AML-193 (cell line): ENCODE measurements at regions not wholly inside any gene's neighbourhood (a gene's known extent, or its start where the extent isn't known, plus 50 kb on each side); places are given as distances from the start of the nearest gene placed in this dataset.

Experiments
- DNase-seq, 2 experiments: peaks; one replicate each; lab custom pipeline; 2025; lab: John Stamatoyannopoulos, UW

DNA sequence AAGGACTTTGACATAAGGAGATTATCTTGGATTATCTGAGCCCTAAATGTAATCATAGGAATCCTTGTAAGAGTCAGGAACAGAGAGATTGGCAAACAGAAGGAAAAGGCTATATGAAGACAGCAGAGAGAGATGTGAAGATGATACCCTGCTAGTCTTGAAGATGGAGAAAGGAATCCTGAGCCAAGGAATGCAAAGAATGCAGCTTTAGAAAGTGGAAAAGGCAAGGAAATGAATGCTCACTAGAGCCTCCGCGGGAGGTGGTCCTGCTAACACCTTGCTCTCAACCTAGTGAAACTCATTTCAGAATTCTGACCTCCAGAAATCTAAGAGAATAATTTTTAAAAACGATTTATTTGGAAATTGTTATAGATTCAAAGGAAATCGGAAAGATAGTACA is 117.1 kb downstream of the TBXT start:
- DNase-seq: no peak

- no peak for DNase-seq
Measured at GRCh38 chr6:166046982-166047381, 120.7 kb downstream of the TBXT start.

DNA sequence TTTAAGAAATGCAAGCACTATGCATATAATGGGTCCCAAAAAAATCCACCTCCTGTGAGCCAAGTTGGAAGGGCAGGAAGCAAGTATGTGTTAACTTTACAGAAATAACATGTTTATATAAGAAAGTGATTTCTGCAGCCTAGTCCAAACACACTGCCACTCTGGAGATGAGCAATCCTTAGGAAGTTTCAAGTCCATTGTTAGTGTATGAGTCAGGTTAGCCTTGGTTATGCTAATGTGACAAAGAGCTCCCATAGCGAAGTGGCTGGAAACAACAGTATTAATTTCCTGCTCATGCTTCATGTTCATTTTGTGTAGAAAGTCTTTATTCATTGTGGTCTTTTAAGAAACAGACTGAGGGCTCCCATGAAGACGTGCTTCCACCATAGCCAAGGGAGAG is 121.4 kb downstream of the TBXT start:
- DNase-seq: no peak

DNA sequence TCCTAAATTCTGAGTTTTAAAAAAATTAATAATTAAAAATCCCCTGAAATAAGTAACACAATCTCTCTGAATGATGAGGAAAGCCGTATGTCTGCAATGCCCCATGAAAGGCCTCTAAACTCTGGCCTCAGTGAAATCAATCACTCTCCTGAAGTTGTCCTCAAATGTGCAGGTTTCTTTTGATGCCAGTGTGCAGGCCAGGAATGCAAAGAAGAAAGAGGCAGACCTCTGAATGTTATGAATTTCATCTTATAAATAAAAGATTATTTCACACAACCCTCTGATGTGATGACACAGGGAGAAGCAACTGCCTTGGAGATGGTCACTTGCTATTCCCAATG is 121.8 kb downstream of the TBXT start:
- DNase-seq: no peak

GRCh38 chr6:166045173-166045859 is 122.3 kb downstream of the TBXT start:
- DNase-seq: no peak

DNA sequence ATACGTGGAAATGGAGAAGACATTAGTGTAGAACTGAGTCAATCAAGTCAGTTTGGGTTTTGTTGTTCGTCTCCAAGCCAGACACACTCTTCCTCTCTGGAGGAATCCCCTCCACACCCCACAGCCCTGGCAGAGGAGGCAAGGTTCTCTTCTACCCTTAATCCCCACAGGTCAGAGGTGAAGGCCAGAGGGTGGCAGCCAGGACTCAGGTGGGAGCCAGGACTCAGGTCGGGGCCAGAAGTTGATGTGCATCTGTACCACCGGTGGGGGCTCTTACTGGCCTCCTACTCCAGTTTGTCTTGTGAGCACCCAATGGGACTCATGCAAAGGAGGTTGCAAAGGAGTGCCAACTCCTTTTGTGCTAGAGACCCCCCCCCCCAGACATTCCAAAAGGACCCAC is 126.4 kb downstream of the TBXT start:
- DNase-seq: no peak

DNA sequence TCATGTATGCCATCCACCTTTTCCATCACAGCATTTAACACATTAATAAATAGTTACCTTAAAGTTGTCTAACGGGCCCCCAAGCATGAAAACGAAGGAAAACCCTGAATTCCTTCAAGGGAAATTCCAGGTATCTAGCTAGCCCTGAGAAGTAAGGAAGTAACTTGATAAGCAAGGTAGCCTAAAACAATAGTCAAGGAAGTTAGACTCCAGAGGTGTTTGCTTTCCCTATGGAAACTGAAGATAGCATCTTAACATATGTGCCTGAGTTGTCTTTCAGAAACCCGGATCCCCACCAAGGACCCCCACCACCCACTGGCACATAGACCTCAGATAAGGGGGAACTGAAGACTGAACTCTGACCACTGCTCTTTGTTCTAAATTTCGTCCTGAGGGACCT is 127.4 kb downstream of the TBXT start:
- DNase-seq: no peak

DNA sequence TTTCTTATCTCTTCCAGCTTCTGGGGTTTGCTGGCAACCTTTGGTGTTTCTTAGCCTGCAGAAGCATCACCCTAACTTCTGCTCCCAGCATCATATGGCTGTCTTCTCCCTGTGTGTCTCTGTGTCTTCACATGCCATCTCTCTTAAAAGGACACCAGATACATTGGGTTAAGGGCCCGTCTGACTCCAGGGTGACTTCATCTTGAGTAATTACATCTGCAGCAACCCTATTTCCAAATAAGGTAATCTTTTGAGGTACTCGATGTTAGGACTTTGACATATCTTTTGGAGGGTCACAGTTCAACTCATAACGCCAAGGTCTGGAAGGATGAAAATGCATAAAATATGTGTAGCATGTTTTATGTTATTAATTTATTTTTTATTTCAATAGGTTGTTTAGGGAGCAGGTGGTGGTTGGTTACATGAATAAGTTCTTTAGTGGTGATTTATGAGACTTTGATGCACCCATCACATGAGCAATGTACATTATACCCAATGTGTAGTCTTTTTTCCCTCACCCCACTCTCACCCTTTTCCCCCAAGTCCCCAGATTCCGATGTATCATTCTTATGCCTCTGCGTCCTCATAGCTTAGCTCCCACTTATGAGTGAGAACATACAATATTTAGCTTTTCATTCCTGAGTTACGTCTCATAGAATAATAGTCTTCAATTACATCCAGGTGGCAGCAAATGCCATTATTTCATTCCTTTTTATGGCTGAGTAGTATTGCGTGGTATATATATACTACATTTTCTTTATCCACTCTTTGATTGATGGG is 131.1 kb downstream of the TBXT start:
- no peak for DNase-seq

- no peak for DNase-seq
Measured at GRCh38 chr6:166032366-166033200, 135.1 kb downstream of the TBXT start.

GRCh38 chr6:166031275-166031674 is 136.4 kb downstream of the TBXT start:
- DNase-seq: no peak

- no peak for DNase-seq
Measured at GRCh38 chr6:166029506-166029905, 138.1 kb downstream of the TBXT start.

DNA sequence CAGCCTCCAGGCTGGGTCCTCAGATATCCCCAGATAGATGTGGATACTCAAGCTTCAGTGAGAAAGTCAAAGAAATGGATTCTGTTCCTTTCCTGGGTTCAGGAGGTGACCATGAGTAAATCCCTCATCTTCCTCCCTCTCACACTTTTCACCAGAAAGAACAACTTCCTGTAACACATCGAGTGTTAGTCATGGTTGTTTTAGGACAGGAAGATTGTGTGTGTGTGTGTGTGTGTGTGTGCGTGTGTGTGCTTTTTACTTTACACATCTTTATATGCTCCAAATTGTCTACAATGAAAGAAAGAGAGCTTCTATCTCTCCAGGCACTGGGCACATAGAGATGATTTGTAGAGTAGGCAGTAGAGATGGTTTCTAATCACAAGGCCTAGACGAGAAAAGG is 139.9 kb downstream of the TBXT start:
- no peak for DNase-seq

DNA sequence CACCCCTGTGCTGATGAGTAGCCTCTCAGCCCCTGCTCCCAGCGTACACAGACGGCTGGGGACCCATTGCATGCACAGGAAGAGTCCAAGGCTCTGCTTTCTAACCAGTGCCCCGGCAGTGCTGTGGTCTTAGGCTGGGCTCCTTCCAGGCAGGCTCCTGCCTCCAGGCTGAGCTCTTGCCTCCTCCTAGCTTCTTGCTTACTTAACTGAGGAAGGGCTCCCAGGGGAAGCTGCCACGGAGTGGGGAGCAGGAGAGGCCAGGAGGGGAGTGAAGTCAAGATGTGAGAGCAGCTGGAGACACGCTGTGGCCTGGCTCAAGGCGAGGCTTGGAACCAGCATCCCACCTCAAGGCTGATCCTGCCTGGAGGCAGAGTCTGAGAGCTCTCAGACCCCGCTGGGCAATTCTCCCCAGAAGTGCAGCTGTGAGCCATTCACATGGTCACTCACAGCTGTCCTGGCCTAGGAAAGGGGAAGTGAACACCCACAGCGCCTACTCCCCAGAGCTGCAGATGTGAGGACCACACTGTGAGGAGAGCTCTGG is 141.0 kb downstream of the TBXT start:
- DNase-seq: no peak

GRCh38 chr6:166025149-166025898 is 142.3 kb downstream of the TBXT start:
- no peak for DNase-seq

GRCh38 chr6:166024252-166024651 is 143.4 kb downstream of the TBXT start:
- no peak for DNase-seq

GRCh38 chr6:166023273-166023989 is 144.2 kb downstream of the TBXT start:
- DNase-seq: no peak

- DNase-seq: no peak
Measured at GRCh38 chr6:166021429-166021828, 146.2 kb downstream of the TBXT start.

GRCh38 chr6:166019214-166019613 is 148.4 kb downstream of the TBXT start:
- no peak for DNase-seq

DNA sequence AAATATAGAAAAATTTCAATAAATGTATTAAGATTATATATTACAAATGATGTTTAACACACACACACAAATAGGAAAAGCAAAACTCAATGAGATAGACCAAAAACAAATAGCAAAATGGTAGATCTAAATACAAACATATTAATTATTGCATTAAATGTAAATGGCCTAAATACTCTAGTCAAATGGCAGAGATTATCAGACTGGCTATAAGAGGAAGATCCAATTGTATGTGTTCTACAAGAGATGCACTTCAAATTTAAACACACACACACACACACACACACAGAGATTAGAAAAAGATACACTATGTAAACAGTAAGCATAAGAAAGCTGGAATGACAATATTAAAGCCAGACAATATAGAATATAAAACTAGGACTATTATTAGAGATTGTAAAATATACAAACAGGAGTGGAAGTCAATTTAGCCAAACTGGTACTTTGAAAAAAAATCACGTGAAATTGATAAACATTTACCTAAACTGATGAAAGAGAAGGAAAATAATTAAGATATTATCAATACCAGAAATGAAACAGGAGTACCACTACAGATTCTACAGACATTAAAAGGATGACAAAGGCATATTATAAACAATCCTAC is 150.5 kb downstream of the TBXT start:
- no peak for DNase-seq

DNA sequence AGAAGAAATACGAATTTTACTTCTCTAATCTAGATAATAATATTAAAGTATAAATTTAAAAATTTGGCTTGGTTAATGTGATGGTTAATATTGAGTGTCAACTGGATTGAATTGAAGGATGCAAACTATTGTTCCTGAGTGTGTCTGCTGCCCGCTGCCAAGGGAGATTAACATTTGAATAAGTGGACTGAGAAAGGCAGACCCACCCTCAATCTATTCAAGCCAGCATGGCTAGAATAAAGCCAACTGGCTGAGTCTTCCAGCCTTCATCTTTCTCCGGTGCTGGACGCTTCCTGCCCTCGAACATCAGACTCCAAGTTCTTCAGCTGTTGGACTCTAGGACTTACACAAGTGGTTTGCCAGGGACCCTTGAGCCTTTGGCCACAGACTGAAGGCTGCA is 152.7 kb downstream of the TBXT start:
- no peak for DNase-seq
